Panc1 (cell line): ENCODE measurements at regions not wholly inside any gene's neighbourhood (a gene's known extent, or its start where the extent isn't known, plus 50 kb on each side); places are given as distances from the start of the nearest gene placed in this dataset.

Experiments
- CTCF ChIP-seq: fragments of 450-650 bp; IDR thresholded peaks from 2 replicates; pipeline ENCODE4 v1.5.1; 2017; ENCODE audit warnings: mild to moderate bottlenecking
- POLR2AphosphoS5 ChIP-seq: IDR thresholded peaks from 2 replicates; pipeline ENCODE4 v1.6.1; 2012; ENCODE audit warnings: mild to moderate bottlenecking, low read depth, low read length, moderate library complexity

GRCh38 chr7:17039372-17039771 is 157.6 kb upstream of the AGR3 start:
- TF ChIP-seq CTCF (no peak), POLR2AphosphoS5 (no peak)
